SH-SY5Y (cell line): ENCODE measurements at regions not wholly inside any gene's neighbourhood (a gene's known extent, or its start where the extent isn't known, plus 50 kb on each side); places are given as distances from the start of the nearest gene placed in this dataset.

Experiments used
- GATA2 ChIP-seq: IDR thresholded peaks from 2 replicates; pipeline ENCODE4 v1.6.1; 2011; ENCODE audit warnings: mild to moderate bottlenecking, low read depth, low read length
- GATA3 ChIP-seq: IDR thresholded peaks from 2 replicates; pipeline ENCODE4 v1.6.1; 2011; ENCODE audit warnings: low read depth, mild to moderate bottlenecking, low read length, moderate library complexity

- no peak for TF ChIP-seq GATA2
- no peak for TF ChIP-seq GATA3
Observed at GRCh38 chr13:73248711-73249580, 190.1 kb downstream of the KLF5 start.
